ENCODE measurements at regions not wholly inside any gene's neighbourhood (a gene's known extent, or its start where the extent isn't known, plus 50 kb on each side); places are given as distances from the start of the nearest gene placed in this dataset.
A peak's percentile ranks its signal among the peaks of the same experiment; 100 is the strongest.

DNA sequence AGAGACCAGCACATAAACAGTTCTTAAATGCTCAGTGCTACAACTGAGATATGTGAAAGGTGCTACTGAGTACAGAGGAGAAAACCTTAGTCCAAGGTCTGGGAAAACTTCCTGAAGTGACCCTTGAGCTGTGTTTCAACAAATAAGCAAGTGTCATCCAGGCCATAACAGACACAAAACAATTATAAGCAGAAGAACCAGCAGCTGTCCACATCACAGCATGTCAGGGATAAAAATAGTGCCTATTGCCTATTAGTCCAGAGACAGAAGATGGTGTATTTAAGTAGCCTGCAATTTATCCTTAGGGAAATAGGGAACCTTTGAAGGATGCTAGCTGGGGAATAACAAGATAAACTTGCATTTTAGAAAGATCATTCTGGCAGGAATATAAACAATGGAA lies 237.8 kb downstream of the SPTSSA start:
- H3K9me1 ChIP-seq (ENCODE audit: control insufficient read depth, insufficient read depth, low read length): no peaks in the 10 kb centered on the region
- H3K9ac ChIP-seq (ENCODE audit: insufficient read depth in 1 of 2, low read depth in 2 of 2, low read length in 2 of 2): no peak overlapping the region
- no peaks in the 10 kb centered on the region for H3K79me2 ChIP-seq (ENCODE audit: control insufficient read depth, insufficient read depth, low read length)
- H2AFZ ChIP-seq (ENCODE audit: low read depth, low read length): no peak overlapping the region
- H3K4me1 ChIP-seq (replicated peaks in 1 of 2; ENCODE audit: control insufficient read depth in 2 of 2, insufficient read depth in 2 of 2, low read length in 2 of 2): no peaks in the 10 kb centered on the region; a peak in 1 of 5 replicates
- H3K36me3 ChIP-seq (ENCODE audit: control insufficient read depth, insufficient read depth, low read length): no peaks in the 10 kb centered on the region
- DNase-seq (ENCODE audit: extremely low read depth in 1 of 4, low spot score in 3 of 4) (no peak), FAIRE-seq (no peak), ATAC-seq (no peak)
- H3K9me3 ChIP-seq (replicated peaks; ENCODE audit: control insufficient read depth, insufficient read depth, low read depth, low read length): no peaks in the 10 kb centered on the region
- H4K20me1 ChIP-seq (replicated peaks; ENCODE audit: control insufficient read depth, insufficient read depth, low read length): no peaks in the 10 kb centered on the region
- no peak for TF ChIP-seq BRD9 (IDR thresholded peaks at IDR 0.05; ENCODE audit: low read depth, partially characterized antibody)
- H3K4me3 ChIP-seq: no peak overlapping the region
- H3K27ac ChIP-seq (ENCODE audit: extremely low read depth, low read depth, low read length): no peak overlapping the region
- ChIA-PET CTCF (ENCODE audit: low intra/inter-chr PET ratio) (no interaction called here), POLR2A (no interaction called here)
- H3K4me2 ChIP-seq (ENCODE audit: insufficient read depth, low read length): no peak overlapping the region
- H3K27me3 ChIP-seq (ENCODE audit: control insufficient read depth in 2 of 2, insufficient read depth in 2 of 2, low read length in 2 of 2): peaks cover 4 to 5% of the 10 kb centered on the region in 2 experiments; a peak in 4 of 5 replicates
- intact Hi-C loops (cut with micrococcal nuclease) (no loop called here), in situ Hi-C loops (cut with MboI) (loop anchor here (10.0 kb wide), 2 partner anchors 259 to 379 kb away; no protein-coding TSS in a partner anchor)
- BruUV-seq (replicated peaks): no TSS peak

- no peaks in the 10 kb centered on the region for H3K9me1 ChIP-seq (ENCODE audit: control insufficient read depth, insufficient read depth, low read length)
- H3K4me1 ChIP-seq (replicated peaks in 1 of 2; ENCODE audit: control insufficient read depth in 2 of 2, insufficient read depth in 2 of 2, low read length in 2 of 2): no peaks in the 10 kb centered on the region; a peak in 1 of 5 replicates
- H3K9ac ChIP-seq (ENCODE audit: insufficient read depth in 1 of 2, low read depth in 2 of 2, low read length in 2 of 2): no peak overlapping the region
- BruUV-seq (replicated peaks): no TSS peak
- no peak overlapping the region for H3K4me3 ChIP-seq
- WGBS (ENCODE audit: insufficient coverage, low coverage, missing lambda C conversion rate): 0% methylated on average over 3 of the region's 3 CpGs
- no peak overlapping the region for H3K27ac ChIP-seq (ENCODE audit: extremely low read depth, low read depth, low read length)
- no peaks in the 10 kb centered on the region for H3K79me2 ChIP-seq (ENCODE audit: control insufficient read depth, insufficient read depth, low read length)
- H3K9me3 ChIP-seq (replicated peaks; ENCODE audit: control insufficient read depth, insufficient read depth, low read depth, low read length): no peaks in the 10 kb centered on the region
- in situ Hi-C loops (cut with MboI): loop anchor here (10.0 kb wide), 2 partner anchors 259 to 379 kb away; no protein-coding TSS in a partner anchor
- no peak overlapping the region for H2AFZ ChIP-seq (ENCODE audit: low read depth, low read length)
- no peaks in the 10 kb centered on the region for H3K36me3 ChIP-seq (ENCODE audit: control insufficient read depth, insufficient read depth, low read length)
- ChIA-PET POLR2A (no interaction called here), CTCF (ENCODE audit: low intra/inter-chr PET ratio) (no interaction called here)
- ATAC-seq (no peak), DNase-seq (ENCODE audit: extremely low read depth in 1 of 4, low spot score in 3 of 4) (no peak), FAIRE-seq (no peak)
- H3K27me3 ChIP-seq (ENCODE audit: control insufficient read depth in 2 of 2, insufficient read depth in 2 of 2, low read length in 2 of 2): peaks cover 4 to 5% of the 10 kb centered on the region in 2 experiments; a peak in 4 of 5 replicates
- no peak for TF ChIP-seq ZBTB1 (CRISPR knock-in tag; IDR thresholded peaks at IDR 0.05; ENCODE audit: borderline replicate concordance, low read depth)
- peak; percentile 26; the same call in 1 of the 2 replicates for TF ChIP-seq ZNF316 (IDR thresholded peaks at IDR 0.05)
- no peaks in the 10 kb centered on the region for H4K20me1 ChIP-seq (replicated peaks; ENCODE audit: control insufficient read depth, insufficient read depth, low read length)
- intact Hi-C loops (cut with micrococcal nuclease): no loop called here
- H3K4me2 ChIP-seq (ENCODE audit: insufficient read depth, low read length): no peak overlapping the region
These were observed 238.5 kb downstream of the SPTSSA start for GRCh38 chr14:34223373-34224148.

Data from K562 (cell line).